SJSA1 (cell line): ENCODE measurements at regions not wholly inside any gene's neighbourhood (a gene's known extent, or its start where the extent isn't known, plus 50 kb on each side); places are given as distances from the start of the nearest gene placed in this dataset.

Source experiments
- DNase-seq, 2 experiments: peaks; one replicate each; pipeline ENCODE4 v3.0.0-alpha.2; 2015 to 2020; ENCODE audit warnings: low spot score in 2 of 2, low read depth in 1 of 2
- H3K27ac ChIP-seq: fragments of 250-450 bp; sonication (Bioruptor Pico); 2 replicates; pipeline ENCODE4 v1.5.1; 2020; ENCODE audit warnings: mild to moderate bottlenecking, moderate library complexity
- H3K27me3 ChIP-seq: fragments of 250-450 bp; sonication (Bioruptor Pico); replicated peaks from 2 replicates; pipeline ENCODE4 v1.5.1; 2020; ENCODE audit warnings: mild to moderate bottlenecking, moderate library complexity
- H3K36me3 ChIP-seq: fragments of 250-450 bp; sonication (Bioruptor Pico); 2 replicates; pipeline ENCODE4 v1.5.1; 2020; ENCODE audit warnings: mild to moderate bottlenecking
- H3K4me1 ChIP-seq: fragments of 250-450 bp; sonication (Bioruptor Pico); replicated peaks from 2 replicates; pipeline ENCODE4 v1.6.1; 2021; ENCODE audit warnings: mild to moderate bottlenecking
- H3K4me3 ChIP-seq: fragments of 250-450 bp; sonication (Bioruptor Pico); 2 replicates; pipeline ENCODE4 v1.5.1; 2020; ENCODE audit warnings: mild to moderate bottlenecking
- H3K9me3 ChIP-seq: fragments of 250-450 bp; sonication (Bioruptor Pico); replicated peaks from 2 replicates; pipeline ENCODE4 v1.5.1; 2020; ENCODE audit warnings: mild to moderate bottlenecking

DNA sequence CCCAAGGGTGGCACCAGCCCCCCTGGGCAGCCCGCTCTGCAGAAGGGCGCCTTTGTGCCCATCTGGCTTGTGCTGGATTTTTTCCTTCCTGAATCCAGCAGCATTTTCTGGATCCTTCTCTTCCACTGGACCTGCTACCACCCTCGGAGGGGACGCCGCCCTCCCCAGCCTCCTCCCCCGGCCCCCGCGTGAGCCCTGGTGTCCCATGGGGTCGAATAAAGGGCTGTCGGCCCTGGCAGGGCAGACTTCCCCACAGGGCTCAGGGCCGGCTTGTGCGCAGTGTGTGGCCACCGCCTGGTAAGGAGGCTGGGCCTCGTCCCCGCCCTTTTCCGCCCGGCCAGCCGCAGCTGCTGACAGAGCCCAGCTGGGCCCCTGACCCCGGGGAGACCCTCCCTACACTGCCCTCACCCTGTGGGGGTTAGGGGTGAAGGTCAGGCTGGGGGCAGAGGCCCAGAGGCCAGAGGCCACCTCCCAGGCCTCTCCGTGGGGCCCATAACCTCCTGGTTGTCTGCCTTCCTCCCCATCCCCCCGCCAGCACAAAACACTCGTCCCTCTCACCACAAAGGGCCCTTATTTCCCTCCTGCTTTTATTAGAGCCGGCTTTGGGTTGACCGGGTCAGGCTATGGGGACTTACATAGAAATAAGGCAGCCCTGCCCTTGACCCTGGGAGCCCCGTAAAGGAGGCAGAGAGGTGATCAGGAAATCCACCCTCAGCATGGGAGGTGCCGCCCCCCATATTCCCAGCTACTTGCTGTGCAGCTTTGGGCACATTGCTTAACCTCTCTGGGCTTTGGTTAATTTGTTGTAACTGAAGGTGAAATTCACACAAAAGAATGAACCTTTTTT is 179.3 kb upstream of the CIBAR2 start:
- H3K27me3 ChIP-seq, result no peaks in the 10 kb centered on the region
- peak overlapping the region; percentile 49 for H3K27ac ChIP-seq
- H3K4me3 ChIP-seq, result no peak overlapping the region
- no peaks in the 10 kb centered on the region for H3K9me3 ChIP-seq
- no peaks in the 10 kb centered on the region for H3K36me3 ChIP-seq
- DNase-seq, result peak; percentile 88 to 89
- peaks cover 61% of the 10 kb centered on the region for H3K4me1 ChIP-seq

DNA sequence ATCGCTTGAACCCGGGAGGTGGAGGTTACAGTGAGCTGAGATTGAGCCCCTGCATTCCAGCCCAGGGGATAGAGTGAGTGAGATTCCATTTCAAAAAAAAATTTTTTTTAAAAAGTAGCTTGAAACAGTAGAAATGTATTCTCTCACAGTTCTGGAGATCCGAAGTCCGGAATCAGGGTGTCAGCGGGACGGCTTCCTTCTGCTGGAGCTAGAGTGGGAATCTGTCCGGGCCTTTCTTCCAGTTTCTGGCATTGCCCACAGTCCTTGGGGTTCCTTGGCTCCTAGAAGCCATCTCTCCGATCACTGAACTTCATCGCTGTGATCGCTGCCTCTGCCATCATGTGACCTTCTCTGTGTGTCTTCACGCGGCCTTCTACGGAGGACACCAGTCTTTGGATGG is 181.2 kb upstream of the CIBAR2 start:
- H3K4me1 ChIP-seq, result peaks cover 55% of the 10 kb centered on the region
- no peak overlapping the region for H3K27ac ChIP-seq
- H3K36me3 ChIP-seq, result no peaks in the 10 kb centered on the region
- H3K9me3 ChIP-seq, result no peaks in the 10 kb centered on the region
- DNase-seq, result no peak
- no peaks in the 10 kb centered on the region for H3K27me3 ChIP-seq
- no peak overlapping the region for H3K4me3 ChIP-seq

DNA sequence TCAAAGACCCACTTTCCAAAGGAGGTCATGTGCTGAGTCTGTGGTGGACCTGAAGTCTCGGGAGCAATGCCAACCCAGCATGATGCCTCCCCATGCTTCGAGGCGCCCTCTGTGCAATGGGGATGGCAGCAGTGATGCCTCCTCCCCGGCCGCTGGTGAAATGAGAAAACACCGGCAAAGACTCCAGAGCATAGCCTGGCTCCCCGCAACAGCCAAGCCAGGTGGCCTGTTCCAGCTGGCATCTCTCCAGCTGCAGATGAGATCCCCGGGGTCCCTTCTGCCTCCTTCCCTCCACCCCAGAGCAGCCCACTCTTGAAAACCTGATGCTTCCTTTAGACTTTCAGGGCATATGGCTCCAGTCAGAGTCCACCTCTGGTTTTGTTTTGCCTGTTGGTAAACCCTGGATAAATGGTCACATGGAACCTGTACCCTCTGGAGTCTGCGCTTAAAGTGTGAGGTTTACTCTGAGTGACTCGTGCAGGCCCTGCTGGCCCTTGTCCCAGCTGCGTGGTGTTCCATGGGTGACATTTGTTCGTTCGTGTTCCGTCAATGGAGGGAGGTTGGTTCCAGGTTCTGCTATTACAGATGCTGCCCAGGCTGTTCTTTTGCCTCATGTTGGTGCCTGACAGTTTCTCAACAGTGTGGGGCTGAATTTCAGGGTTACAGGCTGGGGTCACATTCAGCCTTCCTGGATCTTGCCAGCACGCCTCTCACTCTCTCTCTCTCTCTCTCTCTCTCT is 181.8 kb upstream of the CIBAR2 start:
- H3K36me3 ChIP-seq, result no peaks in the 10 kb centered on the region
- no peaks in the 10 kb centered on the region for H3K9me3 ChIP-seq
- DNase-seq, result no peak
- no peaks in the 10 kb centered on the region for H3K27me3 ChIP-seq
- no peak overlapping the region for H3K4me3 ChIP-seq
- no peak overlapping the region for H3K27ac ChIP-seq
- H3K4me1 ChIP-seq, result peaks cover 55% of the 10 kb centered on the region

DNA sequence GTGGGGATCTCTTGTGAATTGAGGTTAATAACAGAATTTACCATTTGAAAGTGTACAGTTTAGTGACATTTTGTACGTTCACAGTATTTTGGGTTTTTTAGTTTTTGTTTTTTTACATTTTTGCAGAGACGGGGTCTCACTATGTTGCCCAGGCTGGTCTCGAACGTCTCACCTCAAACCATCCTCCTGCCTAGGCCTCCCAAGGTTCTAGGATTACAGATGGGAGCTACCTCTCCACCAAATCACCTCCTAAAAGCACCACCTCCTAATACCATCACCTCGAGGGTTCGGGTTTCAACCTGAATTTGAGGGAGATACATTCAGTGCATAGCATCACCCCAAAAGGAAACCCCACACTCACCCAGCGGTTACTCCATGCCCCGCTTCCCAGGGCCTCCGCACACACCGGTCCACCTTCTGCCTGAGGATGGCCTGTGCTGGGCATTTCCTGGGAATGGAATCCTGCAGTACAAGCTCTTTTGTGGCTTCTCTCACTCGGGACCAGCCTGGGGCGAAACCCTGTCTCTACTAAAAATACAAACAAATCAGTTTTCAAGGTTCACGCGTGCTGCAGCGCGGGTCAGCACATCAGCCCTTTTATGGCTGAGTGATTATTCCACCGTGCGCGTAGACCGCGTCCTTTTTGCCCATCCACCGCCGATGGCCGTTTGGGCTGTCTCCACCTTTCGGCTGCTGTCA is 182.7 kb upstream of the CIBAR2 start:
- H3K36me3 ChIP-seq, result no peaks in the 10 kb centered on the region
- no peak overlapping the region for H3K27ac ChIP-seq
- DNase-seq, result no peak

DNA sequence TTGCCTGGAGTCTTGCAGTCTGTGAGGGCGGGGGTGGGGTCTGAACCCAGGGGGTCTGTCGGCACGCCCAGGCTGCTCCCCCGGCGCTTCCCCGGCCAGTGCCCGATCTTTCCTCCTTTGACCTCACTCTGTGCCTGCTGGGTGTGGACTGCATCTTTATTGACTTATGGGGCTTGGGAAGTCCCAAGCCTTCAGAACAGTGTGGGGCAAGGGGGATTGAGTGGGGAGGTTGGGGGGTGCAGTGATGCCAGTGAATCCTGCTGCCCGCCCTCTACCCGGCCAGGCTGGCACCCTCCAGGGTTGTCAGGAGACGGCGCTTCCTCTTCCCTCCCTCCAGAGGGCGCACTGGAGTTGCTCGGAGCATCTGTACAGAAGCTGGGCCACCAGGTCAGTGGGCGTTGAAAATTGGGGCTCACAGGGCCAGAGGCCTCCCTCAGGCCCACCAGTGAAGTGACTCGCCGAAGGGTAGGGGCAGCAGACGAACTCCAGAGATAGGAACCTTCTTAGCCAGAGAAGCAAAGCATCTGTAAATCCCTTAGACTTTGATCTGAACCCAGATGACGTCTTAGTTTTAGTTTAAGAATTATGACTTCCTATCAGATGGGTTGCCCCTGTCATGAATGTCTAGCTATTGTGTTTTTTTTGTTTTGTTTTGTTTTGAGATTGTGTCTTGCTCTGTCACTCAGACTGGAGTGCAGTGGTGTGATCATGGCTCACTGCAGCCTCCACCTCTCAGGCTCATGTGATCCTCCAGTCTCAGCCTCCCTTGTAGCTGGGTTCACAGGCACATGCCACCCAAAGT is 184.8 kb upstream of the CIBAR2 start:
- no peaks in the 10 kb centered on the region for H3K9me3 ChIP-seq
- H3K27ac ChIP-seq, result no peak overlapping the region
- peak; percentile 43 to 67 for DNase-seq

More for the DNA sequence above, 182.7 kb upstream of the CIBAR2 start:
- no peaks in the 10 kb centered on the region for H3K9me3 ChIP-seq
- no peak overlapping the region for H3K4me3 ChIP-seq
- H3K27me3 ChIP-seq, result no peaks in the 10 kb centered on the region
- H3K4me1 ChIP-seq, result peaks cover 46% of the 10 kb centered on the region

DNA sequence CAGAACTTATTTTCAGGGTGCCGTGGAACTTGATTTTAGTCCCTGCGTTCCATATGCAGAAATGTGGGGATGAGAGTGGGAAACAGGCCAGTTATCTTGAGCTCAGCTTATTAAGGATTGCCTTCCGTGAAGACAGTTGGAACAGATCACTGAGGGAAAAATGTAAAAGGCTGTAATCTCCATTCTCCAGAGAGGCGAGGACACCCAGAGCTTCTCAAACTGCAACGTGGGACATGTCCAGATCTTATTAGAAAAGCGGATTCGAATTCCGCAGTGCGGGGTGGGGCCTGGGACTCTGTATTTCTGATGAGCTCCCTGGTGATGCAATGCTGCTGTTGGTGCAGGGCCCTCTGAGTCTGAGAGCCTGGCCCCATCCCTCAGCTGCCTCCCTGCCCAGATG is 185.6 kb upstream of the CIBAR2 start:
- H3K27ac ChIP-seq, result no peak overlapping the region
- no peaks in the 10 kb centered on the region for H3K9me3 ChIP-seq
- peaks cover 46% of the 10 kb centered on the region for H3K4me1 ChIP-seq
- no peaks in the 10 kb centered on the region for H3K36me3 ChIP-seq
- no peak overlapping the region for H3K4me3 ChIP-seq
- no peak for DNase-seq
- H3K27me3 ChIP-seq, result no peaks in the 10 kb centered on the region

More for the DNA sequence above, 184.8 kb upstream of the CIBAR2 start:
- H3K36me3 ChIP-seq, result no peaks in the 10 kb centered on the region
- no peak overlapping the region for H3K4me3 ChIP-seq
- H3K4me1 ChIP-seq, result peaks cover 46% of the 10 kb centered on the region
- H3K27me3 ChIP-seq, result no peaks in the 10 kb centered on the region

DNA sequence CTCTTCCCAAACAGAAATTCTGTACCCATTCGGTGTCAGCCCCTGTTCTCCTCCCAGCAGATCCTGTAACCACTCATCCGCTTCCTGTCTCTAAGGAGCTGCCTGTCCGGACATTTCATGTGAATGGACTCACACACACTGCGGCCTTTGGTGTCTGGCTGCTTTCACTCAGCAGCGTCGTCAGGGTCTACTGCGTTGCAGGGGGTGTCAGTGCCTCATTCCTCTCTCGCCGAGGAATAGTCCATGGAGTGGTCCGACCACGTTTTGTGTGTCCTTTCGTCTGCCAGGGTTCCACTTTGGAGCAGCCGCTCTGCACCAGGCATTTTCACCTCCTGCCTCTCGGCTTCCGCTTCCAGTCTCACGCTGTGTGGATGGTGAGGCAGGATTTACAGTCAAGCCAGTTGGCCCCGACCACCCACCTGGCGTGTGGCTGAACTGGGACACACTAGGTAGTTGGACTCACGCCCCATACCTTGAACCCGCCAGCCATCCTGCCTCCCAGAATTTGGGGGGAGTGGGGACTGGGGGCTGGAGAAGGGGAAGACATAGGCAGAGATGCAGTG is 188.2 kb upstream of the CIBAR2 start:
- Histone ChIP-seq H3K4me3 (no peak overlapping the region), H3K4me1 (peaks cover 58% of the 10 kb centered on the region), H3K9me3 (no peaks in the 10 kb centered on the region), H3K27ac (peak overlapping the region; percentile 29; the same call in 1 of the 2 replicates), H3K27me3 (no peaks in the 10 kb centered on the region), H3K36me3 (no peaks in the 10 kb centered on the region; the same call in 1 of the 2 replicates)
- DNase-seq, result no peak

DNA sequence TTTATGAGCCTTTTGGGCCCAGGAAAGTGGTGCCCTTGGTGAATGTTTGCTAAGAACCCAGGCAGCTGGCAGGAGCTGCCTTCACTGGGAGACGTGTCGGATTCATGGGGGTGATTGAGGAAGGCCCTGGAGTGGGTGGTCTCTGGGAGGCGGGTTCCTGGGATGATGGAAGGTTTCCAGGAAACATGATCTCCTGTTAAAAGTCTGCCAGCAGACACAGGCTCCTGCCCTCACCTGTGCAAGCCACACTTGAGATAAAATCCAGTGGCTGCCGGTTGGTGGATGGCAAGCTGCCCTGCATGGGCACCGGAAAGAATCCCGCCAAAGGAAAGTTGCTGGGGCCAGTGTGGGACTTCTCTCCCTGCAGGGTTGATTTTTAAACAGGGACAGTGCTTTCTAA is 189.0 kb upstream of the CIBAR2 start:
- H3K36me3 ChIP-seq, result no peaks in the 10 kb centered on the region; the same call in 1 of the 2 replicates
- peaks cover 62% of the 10 kb centered on the region for H3K4me1 ChIP-seq
- DNase-seq, result no peak
- no peak overlapping the region for H3K4me3 ChIP-seq
- H3K27ac ChIP-seq, result no peak overlapping the region
- no peaks in the 10 kb centered on the region for H3K27me3 ChIP-seq
- H3K9me3 ChIP-seq, result no peaks in the 10 kb centered on the region

DNA sequence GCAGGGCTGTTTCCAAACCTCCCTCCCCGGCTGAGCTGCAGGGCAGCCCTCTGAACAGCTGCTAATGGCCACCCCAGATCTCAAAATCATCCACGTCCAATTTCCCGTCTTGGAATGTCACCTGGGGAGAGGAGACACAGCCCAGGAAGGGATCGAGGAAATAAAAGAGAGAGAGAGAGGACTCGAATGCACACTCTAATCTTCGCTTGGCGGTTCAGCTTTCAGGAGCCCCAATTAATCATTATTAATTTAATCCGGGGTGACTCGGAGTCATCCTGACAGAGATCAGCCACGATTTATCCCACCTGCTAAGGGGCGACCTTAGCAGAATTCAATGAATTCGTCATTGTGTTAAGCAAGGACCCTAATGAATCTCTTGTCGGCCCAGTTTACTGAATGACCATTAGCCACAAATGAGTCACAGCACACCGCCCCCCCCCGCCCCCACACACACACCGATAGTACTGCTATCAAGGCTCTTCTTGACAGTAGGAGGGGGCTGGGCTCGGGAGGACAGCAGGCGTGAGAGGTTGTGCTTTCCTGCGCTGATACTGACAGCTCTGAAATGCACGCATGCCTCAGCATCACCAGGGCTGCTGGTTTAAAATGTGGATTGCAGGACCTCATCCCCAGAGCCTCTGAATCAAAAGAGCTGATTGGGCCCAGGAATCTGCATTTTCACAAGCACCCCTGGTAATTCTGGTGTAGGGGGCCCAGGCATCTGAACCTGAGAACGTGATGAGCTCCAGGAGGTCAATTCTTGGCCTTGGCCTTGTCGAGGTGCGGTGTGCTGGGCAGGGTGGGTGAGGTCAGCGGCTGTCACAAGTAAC is 190.0 kb upstream of the CIBAR2 start:
- Histone ChIP-seq H3K36me3 (no peaks in the 10 kb centered on the region; the same call in 1 of the 2 replicates), H3K9me3 (no peaks in the 10 kb centered on the region), H3K4me3 (no peak overlapping the region), H3K27ac (no peak overlapping the region), H3K4me1 (peaks cover 57% of the 10 kb centered on the region), H3K27me3 (no peaks in the 10 kb centered on the region)
- peak in 1 of 2 experiments; percentile 37 for DNase-seq

DNA sequence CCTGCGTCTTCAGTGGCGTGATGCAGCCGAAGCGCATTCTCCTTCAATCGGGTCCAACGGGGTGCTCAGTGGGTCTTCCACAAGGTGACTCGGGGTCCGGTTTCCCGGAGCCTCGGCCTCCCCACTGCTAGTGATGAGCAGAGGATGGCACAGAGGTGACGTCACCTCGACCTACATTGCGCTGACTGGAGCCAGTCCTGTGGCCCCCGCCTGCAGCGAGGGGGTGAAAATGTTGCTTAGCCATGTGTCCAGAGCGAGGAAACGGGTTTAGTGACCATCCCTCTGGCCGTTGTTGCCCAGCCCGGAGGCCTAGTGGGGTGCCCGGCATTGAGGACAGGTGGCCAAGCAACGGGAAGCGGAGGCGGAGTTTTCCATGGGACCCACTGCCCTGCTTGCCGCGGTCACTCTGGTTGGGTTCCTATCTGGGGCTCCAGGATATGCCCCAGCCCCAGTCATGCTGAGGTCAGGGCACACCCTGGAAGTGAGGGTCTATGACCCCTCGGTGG is 190.6 kb upstream of the CIBAR2 start:
- DNase-seq, result no peak
- Histone ChIP-seq H3K27ac (no peak overlapping the region), H3K4me1 (peaks cover 57% of the 10 kb centered on the region), H3K36me3 (no peaks in the 10 kb centered on the region; the same call in 1 of the 2 replicates), H3K27me3 (no peaks in the 10 kb centered on the region), H3K4me3 (no peak overlapping the region), H3K9me3 (no peaks in the 10 kb centered on the region)

DNA sequence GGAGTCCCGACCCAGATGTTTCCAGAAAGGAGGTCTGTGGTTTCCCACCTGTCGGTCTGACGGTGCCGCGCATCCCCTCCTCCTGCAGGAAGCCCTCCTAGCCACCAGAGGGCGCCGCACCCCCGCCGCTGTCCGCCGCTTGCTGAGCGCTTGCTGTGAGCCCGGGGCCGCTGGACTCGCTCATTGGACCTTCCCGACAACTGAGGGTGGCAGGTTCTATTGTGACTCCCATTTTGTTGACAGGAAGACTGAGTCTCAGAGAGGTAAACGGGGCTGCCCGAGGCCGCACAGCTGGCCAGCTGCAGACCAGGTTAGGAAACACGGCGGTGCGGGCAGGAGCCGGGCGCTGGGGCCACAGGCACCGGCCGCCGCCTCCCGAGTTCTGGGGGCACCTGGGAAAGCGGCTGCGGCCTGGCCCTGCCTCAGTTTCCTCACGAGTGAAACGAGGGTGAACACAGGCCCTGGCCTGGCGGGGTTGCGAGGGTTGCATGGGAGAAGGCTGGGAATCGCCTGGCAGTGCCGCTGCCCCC is 191.1 kb upstream of the CIBAR2 start:
- H3K27ac ChIP-seq, result no peak overlapping the region
- DNase-seq, result peak; percentile 67 to 70
- no peaks in the 10 kb centered on the region for H3K9me3 ChIP-seq
- no peaks in the 10 kb centered on the region; the same call in 1 of the 2 replicates for H3K36me3 ChIP-seq
- H3K27me3 ChIP-seq, result no peaks in the 10 kb centered on the region
- peaks cover 57% of the 10 kb centered on the region for H3K4me1 ChIP-seq
- H3K4me3 ChIP-seq, result no peak overlapping the region

DNA sequence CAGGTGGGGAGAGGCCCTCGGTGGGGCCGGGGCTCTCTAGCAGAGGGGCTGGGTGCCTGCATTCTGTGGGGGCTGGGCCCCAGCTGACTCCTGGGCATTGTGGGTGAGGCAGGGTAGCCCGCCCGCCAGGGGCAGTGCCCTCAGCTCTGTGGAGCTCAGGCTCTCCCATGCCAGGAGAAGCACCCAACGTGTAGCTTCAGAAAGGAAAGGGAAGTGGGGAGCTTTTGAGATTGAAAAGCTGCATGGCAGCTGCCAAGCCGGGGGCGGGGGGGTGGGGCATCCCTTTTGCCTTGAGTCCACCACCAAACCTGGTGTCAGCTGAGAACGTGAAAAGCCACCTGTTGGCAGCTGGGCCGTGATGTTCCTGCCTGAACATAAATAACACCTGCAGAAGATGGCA is 192.1 kb upstream of the CIBAR2 start:
- Histone ChIP-seq H3K27me3 (no peaks in the 10 kb centered on the region), H3K4me3 (no peak overlapping the region), H3K4me1 (peaks cover 57% of the 10 kb centered on the region), H3K9me3 (no peaks in the 10 kb centered on the region), H3K36me3 (no peaks in the 10 kb centered on the region; the same call in 1 of the 2 replicates), H3K27ac (no peak overlapping the region)
- DNase-seq, result no peak
